Loucy (cell line): ENCODE measurements at regions not wholly inside any gene's neighbourhood (a gene's known extent, or its start where the extent isn't known, plus 50 kb on each side); places are given as distances from the start of the nearest gene placed in this dataset.

Experiments
- H2AFZ ChIP-seq: fragments of 200-600 bp; sonication (generic); 2 replicates; pipeline ENCODE4 v1.6.0; 2016; ENCODE audit warnings: antibody characterized with exemption, mild to moderate bottlenecking, low read length, moderate library complexity
- H3F3A ChIP-seq: fragments of 200-600 bp; 2 replicates; pipeline ENCODE4 v1.6.0; 2016; ENCODE audit warnings: antibody characterized with exemption, low read depth, mild to moderate bottlenecking
- H3K27me3 ChIP-seq: fragments of 200-600 bp; sonication (generic); 2 replicates; pipeline ENCODE4 v1.6.1; 2014; ENCODE audit warnings: low read length, mild to moderate bottlenecking; ENCODE audit not compliant: insufficient read depth, poor library complexity, severe bottlenecking
- H3K36me3 ChIP-seq: fragments of 200-600 bp; sonication (generic); 2 replicates; pipeline ENCODE4 v1.6.1; 2016; ENCODE audit warnings: low read length; ENCODE audit not compliant: insufficient read depth
- H3K4me1 ChIP-seq: fragments of 200-600 bp; sonication (generic); 2 replicates; pipeline ENCODE4 v1.5.1; 2014; ENCODE audit warnings: low read length, mild to moderate bottlenecking; ENCODE audit not compliant: insufficient read depth, poor library complexity, severe bottlenecking
- H3K4me2 ChIP-seq: fragments of 200-600 bp; sonication (generic); 2 replicates; pipeline ENCODE4 v1.6.0; 2014; ENCODE audit warnings: antibody characterized with exemption, low read length, low read depth, mild to moderate bottlenecking; ENCODE audit not compliant: poor library complexity, severe bottlenecking
- H3K4me3 ChIP-seq: fragments of 200-600 bp; sonication (generic); 2 replicates; pipeline ENCODE4 v1.5.1; 2014; ENCODE audit warnings: low read length, mild to moderate bottlenecking, mixed read lengths; ENCODE audit not compliant: poor library complexity, severe bottlenecking
- H3K79me2 ChIP-seq: fragments of 200-600 bp; sonication (generic); 2 replicates; pipeline ENCODE4 v1.6.1; 2014; ENCODE audit warnings: low read length; ENCODE audit not compliant: insufficient read depth
- H3K9ac ChIP-seq: fragments of 200-600 bp; sonication (generic); 2 replicates; pipeline ENCODE4 v1.6.0; 2014; ENCODE audit warnings: mild to moderate bottlenecking, low read depth, low read length, moderate library complexity; ENCODE audit not compliant: poor library complexity, severe bottlenecking
- H3K9me2 ChIP-seq: fragments of 200-600 bp; sonication (generic); replicated peaks from 2 replicates; pipeline ENCODE4 v1.6.1; 2016; ENCODE audit warnings: low read depth, low read length, mixed read lengths
- H3K9me3 ChIP-seq: fragments of 200-600 bp; sonication (generic); 2 replicates; pipeline ENCODE4 v1.6.1; 2014; ENCODE audit warnings: mild to moderate bottlenecking, antibody characterized with exemption, low read length, low read depth; ENCODE audit not compliant: insufficient read depth
- H4K20me1 ChIP-seq: fragments of 200-600 bp; sonication (generic); 2 replicates; pipeline ENCODE4 v1.6.0; 2014; ENCODE audit warnings: antibody characterized with exemption, low read length, mild to moderate bottlenecking; ENCODE audit not compliant: insufficient read depth, poor library complexity, severe bottlenecking
- EZH2phosphoT487 ChIP-seq: fragments of 200-600 bp; IDR thresholded peaks from 2 replicates; pipeline ENCODE4 v1.6.1; 2018; ENCODE audit warnings: antibody characterized with exemption, mild to moderate bottlenecking, moderate library complexity, borderline replicate concordance
- TF ChIP-seq, protein P1 (sequence below): fragments of 200-600 bp; sonication (generic); conservative IDR thresholded peaks from 2 replicates; pipeline ENCODE4 v1.5.1; 2014; ENCODE audit warnings: mild to moderate bottlenecking, antibody characterized with exemption, low read length

DNA sequence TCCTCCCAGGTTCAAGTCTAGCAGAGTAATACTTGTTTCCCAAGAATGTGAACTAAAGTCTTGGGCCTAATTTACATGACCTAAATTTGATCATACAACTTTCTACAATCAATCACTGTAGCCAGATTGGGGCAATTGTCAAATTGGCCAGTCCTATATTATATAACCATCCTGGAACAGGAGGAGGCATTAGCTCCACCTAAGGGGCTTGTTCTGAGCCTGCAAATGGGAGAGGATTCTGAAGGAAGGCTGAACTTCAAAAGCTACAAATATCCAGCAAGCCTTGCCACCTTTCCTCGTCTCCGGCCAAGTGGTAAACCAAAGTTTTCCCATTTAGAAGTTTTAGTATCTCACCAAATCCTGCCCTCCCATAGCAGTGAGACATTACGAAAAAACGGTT is 1289.6 kb upstream of the TENM3 start:
- Histone ChIP-seq H3K4me1 (no peaks in the 10 kb centered on the region), H3K9me2 (no peaks in the 10 kb centered on the region), H3F3A (no peaks in the 10 kb centered on the region), H4K20me1 (no peaks in the 10 kb centered on the region), H2AFZ (no peak overlapping the region), H3K4me2 (no peak overlapping the region), H3K36me3 (no peaks in the 10 kb centered on the region), H3K27me3 (no peaks in the 10 kb centered on the region), H3K79me2 (no peaks in the 10 kb centered on the region), H3K9ac (no peak overlapping the region), H3K9me3 (no peaks in the 10 kb centered on the region), H3K4me3 (no peak overlapping the region)
- TF ChIP-seq, protein P1, sequence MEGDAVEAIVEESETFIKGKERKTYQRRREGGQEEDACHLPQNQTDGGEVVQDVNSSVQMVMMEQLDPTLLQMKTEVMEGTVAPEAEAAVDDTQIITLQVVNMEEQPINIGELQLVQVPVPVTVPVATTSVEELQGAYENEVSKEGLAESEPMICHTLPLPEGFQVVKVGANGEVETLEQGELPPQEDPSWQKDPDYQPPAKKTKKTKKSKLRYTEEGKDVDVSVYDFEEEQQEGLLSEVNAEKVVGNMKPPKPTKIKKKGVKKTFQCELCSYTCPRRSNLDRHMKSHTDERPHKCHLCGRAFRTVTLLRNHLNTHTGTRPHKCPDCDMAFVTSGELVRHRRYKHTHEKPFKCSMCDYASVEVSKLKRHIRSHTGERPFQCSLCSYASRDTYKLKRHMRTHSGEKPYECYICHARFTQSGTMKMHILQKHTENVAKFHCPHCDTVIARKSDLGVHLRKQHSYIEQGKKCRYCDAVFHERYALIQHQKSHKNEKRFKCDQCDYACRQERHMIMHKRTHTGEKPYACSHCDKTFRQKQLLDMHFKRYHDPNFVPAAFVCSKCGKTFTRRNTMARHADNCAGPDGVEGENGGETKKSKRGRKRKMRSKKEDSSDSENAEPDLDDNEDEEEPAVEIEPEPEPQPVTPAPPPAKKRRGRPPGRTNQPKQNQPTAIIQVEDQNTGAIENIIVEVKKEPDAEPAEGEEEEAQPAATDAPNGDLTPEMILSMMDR = peak; percentile 42
- TF ChIP-seq EZH2phosphoT487 = no peak

GRCh38 chr4:180960743-180961401 is 1282.3 kb upstream of the TENM3 start:
- Histone ChIP-seq H3K4me2 (no peak overlapping the region), H3K9ac (no peak overlapping the region), H3F3A (no peaks in the 10 kb centered on the region), H3K79me2 (no peaks in the 10 kb centered on the region), H3K27me3 (no peaks in the 10 kb centered on the region), H2AFZ (no peak overlapping the region), H3K9me2 (no peaks in the 10 kb centered on the region), H4K20me1 (no peaks in the 10 kb centered on the region), H3K4me3 (no peak overlapping the region), H3K36me3 (no peaks in the 10 kb centered on the region), H3K9me3 (no peaks in the 10 kb centered on the region), H3K4me1 (no peaks in the 10 kb centered on the region)
- TF ChIP-seq, protein P1 = 0 out of 2 replicates have a peak, but pooled peaks have one; percentile 16
- TF ChIP-seq EZH2phosphoT487 = no peak

DNA sequence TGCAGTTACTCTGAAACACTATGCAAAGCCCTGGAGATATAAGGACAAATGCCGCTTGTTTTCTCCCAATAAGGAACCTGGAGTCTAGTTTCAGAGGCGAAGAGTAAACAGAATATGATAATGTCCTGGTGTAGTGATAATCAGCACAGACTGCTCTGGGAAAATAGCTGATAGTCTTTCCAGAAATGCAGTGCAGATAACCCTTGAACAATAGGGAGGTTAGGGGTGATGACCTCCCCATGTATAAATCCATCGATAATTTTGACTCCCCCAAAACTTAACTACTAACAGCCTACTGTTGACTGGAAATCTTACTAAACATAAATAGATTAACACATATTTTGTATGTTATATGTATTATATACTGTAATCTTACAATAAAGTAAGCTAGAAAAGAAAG is 1280.9 kb upstream of the TENM3 start:
- Histone ChIP-seq H3K79me2 (no peaks in the 10 kb centered on the region), H3K9me3 (no peaks in the 10 kb centered on the region), H3K4me1 (no peaks in the 10 kb centered on the region), H4K20me1 (no peaks in the 10 kb centered on the region), H3K27me3 (no peaks in the 10 kb centered on the region), H3K9me2 (no peaks in the 10 kb centered on the region), H3K36me3 (no peaks in the 10 kb centered on the region), H3F3A (no peaks in the 10 kb centered on the region), H3K4me3 (no peak overlapping the region), H3K9ac (no peak overlapping the region), H2AFZ (no peak overlapping the region), H3K4me2 (no peak overlapping the region)
- no peak for TF ChIP-seq EZH2phosphoT487
- TF ChIP-seq, protein P1 = no peak
